ENCODE measurements at regions not wholly inside any gene's neighbourhood (a gene's known extent, or its start where the extent isn't known, plus 50 kb on each side); places are given as distances from the start of the nearest gene placed in this dataset.
A peak's percentile ranks its signal among the peaks of the same experiment; 100 is the strongest.
"Not testable (repeated sequence)": the region's sequence is repeated elsewhere in the genome, so short reads cannot be mapped to it uniquely, and the experiment has no call there.

GRCh38 chr6:3921663-3922062, 72.5 kb downstream of the FAM50B start:
- no peak for DNase-seq

DNA sequence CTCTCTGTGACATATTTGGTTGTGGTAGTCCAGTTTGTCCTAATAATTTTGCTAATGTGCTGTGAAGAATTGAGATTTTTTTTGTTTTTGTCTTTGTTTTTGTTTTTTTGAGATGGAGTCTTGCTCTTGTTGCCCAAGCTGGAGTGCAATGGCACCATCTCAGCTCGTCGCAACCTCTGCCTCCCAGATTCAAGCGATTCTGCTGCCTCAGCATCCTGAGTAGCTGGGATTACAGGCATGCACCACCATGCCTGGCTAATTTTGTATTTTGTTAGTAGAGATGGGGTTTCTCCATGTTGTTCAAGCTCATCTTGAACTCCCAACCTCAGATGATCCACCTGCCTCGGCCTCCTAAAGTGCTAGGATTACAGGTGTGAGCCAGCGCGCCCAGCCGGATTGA, 73.4 kb downstream of the FAM50B start:
- DNase-seq = not testable (repeated sequence)

GRCh38 chr6:3925223-3926149, 76.3 kb downstream of the FAM50B start:
- not testable (repeated sequence) for DNase-seq

GRCh38 chr6:3926150-3926482, 76.9 kb downstream of the FAM50B start:
- DNase-seq = no peak

GRCh38 chr6:3928111-3928510, 78.9 kb downstream of the FAM50B start:
- DNase-seq = no peak

DNA sequence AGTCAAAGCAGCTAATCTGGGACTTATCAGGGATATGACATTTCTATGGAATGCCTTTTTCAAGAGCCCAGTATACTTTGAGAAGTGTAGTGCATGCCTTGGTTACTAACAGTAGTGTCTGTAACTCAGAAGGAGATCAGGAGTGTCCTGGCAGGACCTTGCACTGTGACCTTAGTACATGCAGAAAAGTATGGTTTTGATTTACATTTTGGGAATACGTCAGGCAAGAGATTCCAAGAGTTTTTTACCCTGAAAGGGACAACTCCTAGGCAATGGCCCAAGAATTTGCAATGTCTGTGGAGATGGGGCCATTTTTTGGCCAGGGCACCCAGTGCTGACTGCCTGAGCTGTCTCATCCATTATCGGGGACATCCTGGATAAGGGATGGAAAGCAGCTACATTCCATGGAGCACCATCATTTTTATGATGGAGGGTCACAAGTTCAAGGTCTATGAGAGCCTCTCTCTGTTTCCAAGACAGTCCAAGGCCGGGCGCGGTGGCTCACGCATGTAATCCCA, 80.2 kb downstream of the FAM50B start:
- peak; percentile 73 for DNase-seq

DNA sequence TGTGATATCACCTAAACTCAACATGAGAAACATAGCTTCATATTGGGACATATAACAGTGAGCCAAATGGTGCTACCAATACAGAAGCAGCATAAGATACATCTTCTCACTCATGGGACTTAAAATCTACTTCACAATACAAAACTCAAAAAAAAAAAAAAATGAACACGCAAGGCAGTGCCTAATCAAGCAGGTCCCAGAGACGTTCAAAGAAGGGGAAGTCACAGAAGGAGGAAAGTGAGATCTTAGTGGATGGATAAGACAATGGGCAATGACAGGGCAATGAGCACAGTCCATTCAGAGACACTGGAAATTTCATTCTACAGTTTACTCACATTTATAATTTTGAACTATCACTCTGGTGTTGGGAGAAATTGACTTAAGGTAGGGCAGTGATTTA, 88.3 kb downstream of the FAM50B start:
- DNase-seq = no peak

GRCh38 chr6:3938715-3939367, 89.7 kb downstream of the FAM50B start:
- DNase-seq = no peak

- no peak for DNase-seq
These were observed 90.3 kb downstream of the FAM50B start for GRCh38 chr6:3939368-3939958.

DNA sequence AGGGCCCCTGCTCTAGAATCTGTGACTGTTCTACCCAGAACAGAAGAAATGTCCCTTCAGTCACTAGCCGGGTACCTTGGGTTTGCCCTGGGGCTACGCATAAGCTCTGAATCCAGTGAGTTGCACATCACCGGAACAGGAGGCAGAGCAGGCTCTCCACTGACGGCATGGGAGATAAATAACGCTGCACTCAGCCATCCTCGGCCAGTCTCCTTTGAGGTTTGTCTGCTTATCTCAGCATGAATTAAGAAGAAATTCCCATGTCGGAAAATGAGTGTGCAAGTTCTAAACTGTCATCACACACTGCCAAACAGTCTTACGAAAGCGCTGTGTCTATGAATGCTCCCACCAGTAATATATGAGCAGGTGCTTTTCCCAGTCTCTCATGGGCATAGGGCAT, 90.8 kb downstream of the FAM50B start:
- DNase-seq = no peak

- no peak for DNase-seq
These were observed 91.5 kb downstream of the FAM50B start for GRCh38 chr6:3940703-3941102.

DNA sequence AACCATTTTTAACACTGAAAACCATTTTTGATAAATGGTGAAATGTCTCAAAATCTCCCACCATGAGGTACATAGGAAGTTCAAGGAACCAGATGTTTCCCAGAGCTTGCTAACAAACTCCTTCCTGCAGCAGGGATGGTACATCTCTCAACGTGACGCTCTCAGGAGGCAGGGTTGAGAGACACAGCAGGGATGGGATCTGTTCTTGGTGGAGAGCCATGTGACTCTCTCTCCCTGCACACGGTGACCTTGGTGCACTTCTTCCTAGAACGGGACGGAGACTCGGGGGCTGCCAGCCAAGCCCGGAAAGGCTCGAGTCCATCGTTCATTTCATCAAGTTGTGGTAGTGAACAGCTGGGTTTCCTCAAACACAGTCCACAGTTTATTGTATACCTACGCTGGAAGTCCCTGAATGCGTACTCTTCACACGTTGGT, 94.2 kb downstream of the FAM50B start:
- DNase-seq = peak; percentile 56

DNA sequence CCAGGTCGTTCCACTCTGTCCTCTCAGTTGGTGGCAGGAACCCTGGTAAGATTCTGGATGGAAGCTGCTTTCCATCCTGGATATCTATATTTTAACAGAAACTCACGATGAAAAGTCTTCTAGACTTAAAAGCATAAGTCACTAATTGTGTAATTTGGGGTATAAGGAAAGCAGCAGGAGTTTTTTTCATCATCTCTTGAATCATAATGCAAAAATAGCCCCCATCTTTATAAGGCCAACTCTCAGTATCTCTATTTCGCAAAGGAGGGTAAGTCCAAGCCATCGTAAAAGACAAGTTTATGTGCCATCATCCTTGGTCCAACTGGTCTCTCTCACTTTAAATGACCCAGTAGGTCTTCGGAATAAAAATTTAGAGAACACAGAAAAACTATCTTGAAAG, 95.1 kb downstream of the FAM50B start:
- DNase-seq = no peak

DNA sequence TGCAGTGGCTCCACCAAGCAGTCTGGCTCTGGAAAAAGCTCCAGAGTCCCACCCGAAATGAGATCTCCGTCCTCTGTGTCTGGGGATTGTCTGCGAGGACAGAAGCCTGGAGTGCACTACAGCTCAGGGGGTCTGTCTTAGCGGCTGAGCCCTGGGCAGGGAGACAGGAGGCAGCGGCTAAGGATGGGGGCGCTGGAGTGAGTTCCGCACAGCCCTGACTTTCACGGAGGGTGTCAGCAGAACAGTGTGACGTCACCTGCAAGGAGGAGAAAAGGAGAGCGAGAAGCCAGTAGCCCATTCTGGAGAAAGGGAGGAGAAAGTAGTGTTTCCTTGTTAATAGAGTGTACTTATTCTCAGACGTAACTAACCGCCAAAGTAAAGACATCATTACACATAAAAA, 97.6 kb downstream of the FAM50B start:
- DNase-seq = no peak

DNA sequence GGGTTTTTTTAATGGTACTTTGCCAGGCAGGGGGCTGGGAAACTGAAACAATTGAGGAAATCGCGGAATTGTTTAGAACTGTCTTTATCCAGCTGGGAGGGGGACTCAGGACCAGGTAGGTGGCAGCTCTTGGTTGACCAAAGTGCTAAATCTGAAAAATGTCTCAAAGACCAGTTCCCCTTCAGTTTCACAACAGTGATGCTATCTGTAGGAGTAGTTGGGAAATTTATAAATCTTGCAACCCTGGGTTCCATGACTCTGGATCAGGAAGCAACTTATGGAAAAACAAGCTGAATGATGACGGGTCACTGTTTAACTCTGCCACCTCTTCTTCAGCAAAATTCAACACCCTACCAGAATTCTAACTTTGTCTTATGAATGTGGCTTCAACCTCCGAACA, 99.7 kb downstream of the FAM50B start:
- no peak for DNase-seq

GRCh38 chr6:3949521-3949920, 100.3 kb downstream of the FAM50B start:
- no peak for DNase-seq

DNA sequence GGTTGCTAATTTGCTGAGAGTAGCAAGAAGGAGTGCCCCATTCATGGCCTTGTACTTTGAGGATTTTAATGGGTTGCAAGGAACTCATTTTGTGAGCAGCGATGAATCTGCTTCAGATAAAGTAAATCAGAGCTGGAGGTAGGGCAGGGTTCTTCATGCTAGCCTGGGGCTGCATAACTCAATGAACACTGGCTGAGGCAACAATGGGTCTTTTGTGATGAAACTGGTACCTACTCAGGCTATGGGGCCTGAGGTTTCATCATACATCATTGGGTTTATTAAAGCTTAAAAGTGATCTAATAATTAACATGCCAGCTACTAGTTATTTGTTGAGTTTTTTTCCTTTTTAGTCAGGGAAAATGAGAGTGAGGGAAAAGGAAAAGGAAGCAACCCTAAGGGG, 106.9 kb downstream of the FAM50B start:
- no peak for DNase-seq

DNA sequence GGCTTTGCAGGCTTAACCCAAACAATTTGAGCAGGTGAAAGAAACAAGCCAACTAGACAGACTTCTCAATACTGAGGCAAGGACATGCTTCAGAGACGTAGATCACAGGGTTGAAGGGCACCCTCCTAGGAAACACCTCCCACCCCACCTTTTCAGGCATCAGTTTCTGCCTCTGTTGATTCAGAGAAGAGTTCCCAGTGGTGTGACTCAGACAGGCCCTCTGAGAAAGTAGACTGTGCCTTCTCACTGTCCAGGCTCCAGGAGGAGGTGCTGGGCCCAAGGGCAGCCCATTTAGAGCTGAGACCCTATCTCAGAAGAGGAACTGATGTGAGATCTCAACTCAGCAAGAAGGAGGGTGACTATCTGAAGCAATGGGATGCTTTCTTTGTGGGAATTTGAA, 108.1 kb downstream of the FAM50B start:
- DNase-seq = no peak

DNA sequence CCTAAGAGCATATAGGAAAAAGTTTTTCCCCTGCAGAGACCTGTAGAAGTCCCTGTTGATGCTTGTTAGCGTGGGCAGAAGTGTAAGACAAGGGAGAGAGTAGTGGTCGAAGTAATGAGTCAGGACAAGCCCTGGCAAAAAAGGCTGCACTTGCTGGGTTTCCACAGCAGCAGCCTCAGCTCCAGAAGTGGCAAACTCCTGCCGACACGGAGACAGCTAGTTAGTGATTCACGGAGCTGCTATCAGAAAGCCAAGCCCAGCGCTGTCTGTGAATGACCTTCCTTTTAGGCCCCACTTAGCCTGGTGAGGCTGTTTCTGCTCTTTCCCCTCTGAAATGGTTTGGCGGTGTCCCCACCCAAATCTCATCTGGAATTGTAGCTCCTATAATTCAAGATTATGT, 109.1 kb downstream of the FAM50B start:
- no peak for DNase-seq

GRCh38 chr6:3959385-3959784, 110.2 kb downstream of the FAM50B start:
- DNase-seq = no peak

GRCh38 chr6:3960754-3961361, 111.7 kb downstream of the FAM50B start:
- DNase-seq = no peak

GRCh38 chr6:3961581-3962215, 112.5 kb downstream of the FAM50B start:
- DNase-seq = no peak
